HG02884 (cell line): ENCODE measurements at regions not wholly inside any gene's neighbourhood (a gene's known extent, or its start where the extent isn't known, plus 50 kb on each side); places are given as distances from the start of the nearest gene placed in this dataset.

Experiments used
- ATAC-seq: cut with Tn5 transposase; IDR thresholded peaks from one replicate; pipeline ENCODE4 v1.9.1; 2021; ENCODE audit warnings: mild to moderate bottlenecking, moderate library complexity; ENCODE audit not compliant: unreplicated experiment

DNA sequence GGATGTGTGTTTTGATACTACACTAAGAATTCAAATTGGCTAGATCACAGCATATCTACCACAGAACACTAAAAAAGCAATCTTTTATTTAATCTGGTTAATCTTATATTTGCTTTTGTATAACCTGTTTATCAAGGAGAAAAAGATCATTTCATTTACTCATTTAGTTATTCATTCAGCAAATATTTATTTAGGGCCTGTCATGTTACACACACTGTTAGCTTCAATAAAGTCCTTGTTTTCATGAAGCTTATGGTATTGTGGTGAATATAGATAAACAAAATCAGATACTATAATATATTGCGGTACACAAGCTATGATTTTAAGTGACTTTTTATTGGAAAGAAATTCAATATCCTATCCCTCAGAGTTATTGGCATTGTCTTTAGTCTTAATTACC lies 350.8 kb downstream of the LRFN5 start:
- no peak for ATAC-seq
